Rectal smooth muscle tissue (tissue), 1 donor: ENCODE measurements at regions not wholly inside any gene's neighbourhood (a gene's known extent, or its start where the extent isn't known, plus 50 kb on each side); places are given as distances from the start of the nearest gene placed in this dataset.
"Not testable (repeated sequence)": the region's sequence is repeated elsewhere in the genome, so short reads cannot be mapped to it uniquely, and the experiment has no call there.

Source experiments
- H3K27ac ChIP-seq: one replicate; pipeline ENCODE4 v1.7.0; 2013; ENCODE audit warnings: low read depth, low read length, inconsistent platforms
- H3K27me3 ChIP-seq: one replicate; pipeline ENCODE4 v1.7.0; 2013; ENCODE audit warnings: low read length; ENCODE audit not compliant: control insufficient read depth, insufficient read depth
- H3K36me3 ChIP-seq: one replicate; pipeline ENCODE4 v1.7.0; 2013; ENCODE audit warnings: low read length; ENCODE audit not compliant: control insufficient read depth, insufficient read depth
- H3K4me1 ChIP-seq: one replicate; pipeline ENCODE4 v1.7.0; 2013; ENCODE audit warnings: low read length; ENCODE audit not compliant: control insufficient read depth, insufficient read depth
- H3K4me3 ChIP-seq: one replicate; pipeline ENCODE4 v1.7.0; 2013; ENCODE audit warnings: low read length
- H3K9ac ChIP-seq: one replicate; pipeline ENCODE4 v1.7.0; 2013; ENCODE audit warnings: low read length

- H3K9ac ChIP-seq: no peak overlapping the region
- H3K4me3 ChIP-seq: no peak overlapping the region
Measured at GRCh38 chr10:9238041-9238440, 1183.6 kb downstream of the GATA3 start.

GRCh38 chr10:9239298-9239697 lies 1184.8 kb downstream of the GATA3 start:
- H3K27me3 ChIP-seq: no peaks in the 10 kb centered on the region
- no peak overlapping the region for H3K27ac ChIP-seq
- no peak overlapping the region for H3K4me3 ChIP-seq
- no peak overlapping the region for H3K9ac ChIP-seq
- H3K4me1 ChIP-seq: no peaks in the 10 kb centered on the region
- H3K36me3 ChIP-seq: no peaks in the 10 kb centered on the region

More at GRCh38 chr10:9238041-9238440, 1183.6 kb downstream of the GATA3 start:
- Histone ChIP-seq H3K27me3 (no peaks in the 10 kb centered on the region), H3K36me3 (no peaks in the 10 kb centered on the region), H3K4me1 (no peaks in the 10 kb centered on the region), H3K27ac (no peak overlapping the region)

GRCh38 chr10:9243941-9244411 lies 1189.5 kb downstream of the GATA3 start:
- no peaks in the 10 kb centered on the region for H3K27me3 ChIP-seq
- H3K4me3 ChIP-seq: no peak overlapping the region
- no peaks in the 10 kb centered on the region for H3K36me3 ChIP-seq

GRCh38 chr10:9244864-9245263 lies 1190.4 kb downstream of the GATA3 start:
- no peaks in the 10 kb centered on the region for H3K36me3 ChIP-seq
- H3K4me3 ChIP-seq: no peak overlapping the region
- no peaks in the 10 kb centered on the region for H3K4me1 ChIP-seq
- no peaks in the 10 kb centered on the region for H3K27me3 ChIP-seq
- H3K27ac ChIP-seq: no peak overlapping the region
- no peak overlapping the region for H3K9ac ChIP-seq

More at GRCh38 chr10:9243941-9244411, 1189.5 kb downstream of the GATA3 start:
- Histone ChIP-seq H3K27ac (no peak overlapping the region), H3K9ac (no peak overlapping the region), H3K4me1 (no peaks in the 10 kb centered on the region)

- Histone ChIP-seq H3K36me3 (no peaks in the 10 kb centered on the region), H3K9ac (no peak overlapping the region), H3K4me1 (no peaks in the 10 kb centered on the region), H3K4me3 (no peak overlapping the region), H3K27ac (no peak overlapping the region), H3K27me3 (no peaks in the 10 kb centered on the region)
Measured at GRCh38 chr10:9253121-9253520, 1198.6 kb downstream of the GATA3 start.

GRCh38 chr10:9254353-9254752 lies 1199.9 kb downstream of the GATA3 start:
- no peak overlapping the region for H3K27ac ChIP-seq
- no peaks in the 10 kb centered on the region for H3K27me3 ChIP-seq
- no peak overlapping the region for H3K9ac ChIP-seq
- no peaks in the 10 kb centered on the region for H3K36me3 ChIP-seq
- H3K4me3 ChIP-seq: no peak overlapping the region
- no peaks in the 10 kb centered on the region for H3K4me1 ChIP-seq

GRCh38 chr10:9260690-9261089 lies 1206.2 kb downstream of the GATA3 start:
- no peak overlapping the region for H3K27ac ChIP-seq
- no peaks in the 10 kb centered on the region for H3K4me1 ChIP-seq
- H3K36me3 ChIP-seq: no peaks in the 10 kb centered on the region
- H3K9ac ChIP-seq: no peak overlapping the region
- no peak overlapping the region for H3K4me3 ChIP-seq
- no peaks in the 10 kb centered on the region for H3K27me3 ChIP-seq

GRCh38 chr10:9262770-9263169 lies 1208.3 kb downstream of the GATA3 start:
- H3K27me3 ChIP-seq: no peaks in the 10 kb centered on the region
- no peaks in the 10 kb centered on the region for H3K36me3 ChIP-seq
- no peak overlapping the region for H3K4me3 ChIP-seq
- no peak overlapping the region for H3K27ac ChIP-seq
- no peak overlapping the region for H3K9ac ChIP-seq
- H3K4me1 ChIP-seq: no peaks in the 10 kb centered on the region

- H3K36me3 ChIP-seq: no peaks in the 10 kb centered on the region
Measured at GRCh38 chr10:9268176-9268575, 1213.7 kb downstream of the GATA3 start.

GRCh38 chr10:9273126-9273833 lies 1218.8 kb downstream of the GATA3 start:
- not testable (repeated sequence) for H3K27me3 ChIP-seq, H3K9ac ChIP-seq, H3K27ac ChIP-seq, H3K36me3 ChIP-seq, H3K4me3 ChIP-seq, H3K4me1 ChIP-seq

More at GRCh38 chr10:9268176-9268575, 1213.7 kb downstream of the GATA3 start:
- Histone ChIP-seq H3K27me3 (no peaks in the 10 kb centered on the region), H3K4me1 (no peaks in the 10 kb centered on the region), H3K27ac (no peak overlapping the region), H3K9ac (no peak overlapping the region), H3K4me3 (no peak overlapping the region)

GRCh38 chr10:9274206-9274755 lies 1219.8 kb downstream of the GATA3 start:
- H3K9ac ChIP-seq: no peak overlapping the region
- H3K27me3 ChIP-seq: no peaks in the 10 kb centered on the region
- no peak overlapping the region for H3K27ac ChIP-seq
- H3K4me1 ChIP-seq: no peaks in the 10 kb centered on the region
- no peak overlapping the region for H3K4me3 ChIP-seq
- H3K36me3 ChIP-seq: no peaks in the 10 kb centered on the region

GRCh38 chr10:9275861-9276260 lies 1221.4 kb downstream of the GATA3 start:
- Histone ChIP-seq H3K27ac (no peak overlapping the region), H3K9ac (no peak overlapping the region), H3K4me1 (no peaks in the 10 kb centered on the region), H3K4me3 (no peak overlapping the region), H3K27me3 (no peaks in the 10 kb centered on the region), H3K36me3 (no peaks in the 10 kb centered on the region)

- H3K36me3 ChIP-seq: no peaks in the 10 kb centered on the region
- H3K27me3 ChIP-seq: no peaks in the 10 kb centered on the region
Measured at GRCh38 chr10:9285690-9286089, 1231.2 kb downstream of the GATA3 start.

More at GRCh38 chr10:9285690-9286089, 1231.2 kb downstream of the GATA3 start:
- no peak overlapping the region for H3K9ac ChIP-seq
- H3K27ac ChIP-seq: no peak overlapping the region
- H3K4me1 ChIP-seq: no peaks in the 10 kb centered on the region
- H3K4me3 ChIP-seq: no peak overlapping the region
